H9 (cell line): ENCODE measurements at regions not wholly inside any gene's neighbourhood (a gene's known extent, or its start where the extent isn't known, plus 50 kb on each side); places are given as distances from the start of the nearest gene placed in this dataset.

ENCODE experiments used
- DNase-seq: peaks from one replicate; pipeline ENCODE4 v3.0.0-alpha.2; 2017
- H2AFZ ChIP-seq: one replicate; pipeline ENCODE4 v1.6.1; 2013; ENCODE audit warnings: mild to moderate bottlenecking, low read length, control low read depth, moderate library complexity
- H2AK5ac ChIP-seq: 2 replicates; pipeline ENCODE4 v1.6.1; 2013; ENCODE audit warnings: low read length, control low read depth, mixed read lengths; ENCODE audit not compliant: insufficient read length
- H2BK120ac ChIP-seq: one replicate; pipeline ENCODE4 v1.6.1; 2013; ENCODE audit warnings: low read depth, mild to moderate bottlenecking, low read length, control low read depth, inconsistent platforms; ENCODE audit not compliant: poor library complexity, severe bottlenecking
- H2BK12ac ChIP-seq: 2 replicates; pipeline ENCODE4 v1.6.1; 2013; ENCODE audit warnings: low read length, control low read depth, mixed read lengths, low read depth; ENCODE audit not compliant: insufficient read length
- H2BK15ac ChIP-seq: 2 replicates; pipeline ENCODE4 v1.6.1; 2013; ENCODE audit warnings: low read depth, low read length, control low read depth
- H2BK20ac ChIP-seq: one replicate; pipeline ENCODE4 v1.6.1; 2013; ENCODE audit warnings: low read depth, mild to moderate bottlenecking, low read length, control low read depth, inconsistent platforms; ENCODE audit not compliant: poor library complexity, severe bottlenecking
- H2BK5ac ChIP-seq: 2 replicates; pipeline ENCODE4 v1.6.1; 2013; ENCODE audit warnings: low read length, control low read depth, mixed read lengths; ENCODE audit not compliant: insufficient read length
- H3K14ac ChIP-seq: 2 replicates; pipeline ENCODE4 v1.6.1; 2013; ENCODE audit warnings: low read length, control low read depth; ENCODE audit not compliant: insufficient read depth
- H3K18ac ChIP-seq: 2 replicates; pipeline ENCODE4 v1.6.1; 2013; ENCODE audit warnings: low read depth, mild to moderate bottlenecking, mixed read lengths, low read length, control low read depth; ENCODE audit not compliant: insufficient read length
- H3K23ac ChIP-seq: 2 replicates; pipeline ENCODE4 v1.6.1; 2013; ENCODE audit warnings: low read length, control low read depth, mixed read lengths, low read depth; ENCODE audit not compliant: insufficient read length
- H3K23me2 ChIP-seq: 2 replicates; pipeline ENCODE4 v1.6.1; 2013; ENCODE audit warnings: low read depth, mild to moderate bottlenecking, mixed read lengths, low read length, control low read depth; ENCODE audit not compliant: insufficient read length, poor library complexity, severe bottlenecking
- H3K27ac ChIP-seq: 2 replicates; pipeline ENCODE4 v1.5.1; 2013; ENCODE audit warnings: low read length, control low read depth, mixed read lengths, low read depth; ENCODE audit not compliant: insufficient read length
- H3K27me3 ChIP-seq: 2 replicates; pipeline ENCODE4 v1.6.1; 2013; ENCODE audit warnings: low read length, control low read depth, inconsistent platforms; ENCODE audit not compliant: insufficient read depth
- H3K4ac ChIP-seq: 2 replicates; pipeline ENCODE4 v1.6.1; 2013; ENCODE audit warnings: low read depth, mild to moderate bottlenecking, control low read depth, inconsistent platforms, low read length, moderate library complexity
- H3K4me1 ChIP-seq: 2 replicates; pipeline ENCODE4 v1.6.1; 2013; ENCODE audit warnings: low read length, control low read depth, inconsistent platforms; ENCODE audit not compliant: insufficient read depth
- H3K4me2 ChIP-seq: 2 replicates; pipeline ENCODE4 v1.6.1; 2013; ENCODE audit warnings: low read length, control low read depth, mixed read lengths; ENCODE audit not compliant: insufficient read length, insufficient read depth
- H3K56ac ChIP-seq: 2 replicates; pipeline ENCODE4 v1.6.1; 2013; ENCODE audit warnings: low read depth, mild to moderate bottlenecking, mixed read lengths, low read length, control low read depth; ENCODE audit not compliant: insufficient read length
- H3K79me1 ChIP-seq: 2 replicates; pipeline ENCODE4 v1.6.1; 2013; ENCODE audit warnings: low read depth, mild to moderate bottlenecking, moderate library complexity, low read length, control low read depth, inconsistent platforms; ENCODE audit not compliant: insufficient read depth, poor library complexity, severe bottlenecking
- H3K79me2 ChIP-seq: 2 replicates; pipeline ENCODE4 v1.6.1; 2013; ENCODE audit warnings: low read length, control low read depth, inconsistent platforms; ENCODE audit not compliant: insufficient read depth
- H3K9ac ChIP-seq: 2 replicates; pipeline ENCODE4 v1.6.1; 2013; ENCODE audit warnings: low read length, control low read depth, mixed read lengths; ENCODE audit not compliant: insufficient read length; ENCODE audit errors: extremely low read depth
- H3K9me3 ChIP-seq: one replicate; pipeline ENCODE4 v1.6.1; 2013; ENCODE audit warnings: low read depth, low read length, inconsistent platforms; ENCODE audit not compliant: control insufficient read depth
- H3T11ph ChIP-seq: one replicate; pipeline ENCODE4 v1.6.1; 2013; ENCODE audit warnings: mild to moderate bottlenecking, low read length, control low read depth, inconsistent platforms
- H4K20me1 ChIP-seq: one replicate; pipeline ENCODE4 v1.6.1; 2013; ENCODE audit not compliant: control insufficient read depth, insufficient read length, insufficient read depth
- H4K5ac ChIP-seq: 2 replicates; pipeline ENCODE4 v1.6.1; 2013; ENCODE audit warnings: low read depth, mild to moderate bottlenecking, mixed read lengths, low read length, control low read depth; ENCODE audit not compliant: insufficient read length
- H4K8ac ChIP-seq: replicated peaks from 2 replicates; pipeline ENCODE4 v1.6.1; 2013; ENCODE audit warnings: low read length, control low read depth, mixed read lengths, low read depth; ENCODE audit not compliant: insufficient read length
- H4K91ac ChIP-seq: 2 replicates; pipeline ENCODE4 v1.6.1; 2013; ENCODE audit warnings: low read depth, mild to moderate bottlenecking, moderate library complexity, mixed read lengths, low read length, control low read depth; ENCODE audit not compliant: insufficient read length
- H3K27ac Mint-ChIP-seq, 3 experiments: 2 replicates in 2 of 3; 3 replicates in 1 of 3; pipeline ENCODE4 v1.8.0; 2020 to 2021; ENCODE audit warnings: mixed read lengths in 3 of 3, mild to moderate bottlenecking in 1 of 3, moderate library complexity in 1 of 3
- H3K27me3 Mint-ChIP-seq: 2 replicates; pipeline ENCODE4 v1.8.0; 2021; ENCODE audit warnings: low read depth, mild to moderate bottlenecking, moderate library complexity, mixed read lengths
- H3K36me3 Mint-ChIP-seq, 3 experiments: 2 replicates in 2 of 3; 3 replicates in 1 of 3; pipeline ENCODE4 v1.8.0; 2020 to 2021; ENCODE audit warnings: low read depth in 3 of 3, mixed read lengths in 3 of 3; ENCODE audit not compliant: insufficient read depth in 1 of 3
- H3K4me1 Mint-ChIP-seq, 2 experiments: 2 replicates each; pipeline ENCODE4 v1.8.0; 2020; ENCODE audit warnings: mixed read lengths in 2 of 2
- H3K4me3 Mint-ChIP-seq, 2 experiments: 2 replicates in 1 of 2; 3 replicates in 1 of 2; pipeline ENCODE4 v1.8.0; 2020 to 2021; ENCODE audit warnings: mild to moderate bottlenecking in 2 of 2, mixed read lengths in 2 of 2, moderate library complexity in 1 of 2
- H3K9me3 Mint-ChIP-seq, 2 experiments: 2 replicates in 1 of 2; 3 replicates in 1 of 2; pipeline ENCODE4 v1.8.0; 2020; ENCODE audit warnings: mild to moderate bottlenecking in 2 of 2, mixed read lengths in 2 of 2, moderate library complexity in 1 of 2
- WGBS: extraction: QIAGEN DNeasy Blood & Tissue Kit; methylation state at CpG from one replicate; pipeline ENCODE4 v1.1.7; 2013; ENCODE audit warnings: missing lambda C conversion rate, low lambda C conversion rate, mixed read lengths; ENCODE audit not compliant: insufficient read length; ENCODE audit errors: extremely low coverage; 5-methylcytosine and 5-hydroxymethylcytosine counted together
- TF ChIP-seq, protein P1 (sequence below): fragments of 200-600 bp; sonication (generic); conservative IDR thresholded peaks from 3 replicates; pipeline ENCODE4 v1.8.0; 2021; ENCODE audit warnings: antibody characterized with exemption, mild to moderate bottlenecking

DNA sequence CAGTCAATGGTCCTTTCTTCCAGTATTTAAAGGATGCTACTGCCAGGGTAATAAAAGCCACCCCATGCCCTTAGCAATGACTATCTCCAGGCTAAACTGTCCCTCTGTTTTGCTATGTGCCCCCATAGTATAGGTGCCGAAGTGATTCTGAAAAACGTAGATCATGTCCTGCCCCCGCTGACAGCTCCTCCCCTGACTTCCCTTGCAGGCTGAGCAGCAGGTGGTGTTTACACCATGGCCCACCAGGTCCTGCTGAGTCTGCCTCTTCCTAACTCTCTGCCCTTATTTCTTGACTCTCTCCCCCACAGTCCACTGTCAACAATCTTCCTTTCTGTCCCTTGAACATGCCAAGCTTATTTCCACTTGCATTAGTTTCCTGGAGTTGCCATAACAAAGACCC is 352.5 kb upstream of the TSHZ2 start:
- Histone ChIP-seq H3K9me3 (no peaks in the 10 kb centered on the region), H3K18ac (no peak overlapping the region), H3K4ac (no peak overlapping the region), H2BK5ac (no peak overlapping the region), H3K27ac (no peak overlapping the region), H4K91ac (no peak overlapping the region), H4K20me1 (no peaks in the 10 kb centered on the region), H2BK12ac (no peak overlapping the region), H3K23ac (no peak overlapping the region), H3T11ph (no peak overlapping the region), H3K23me2 (no peaks in the 10 kb centered on the region), H3K4me2 (no peak overlapping the region), H3K27me3 (no peaks in the 10 kb centered on the region), H3K9ac (no peak overlapping the region), H2BK15ac (no peak overlapping the region), H2BK20ac (no peak overlapping the region), H2AK5ac (no peak overlapping the region), H2BK120ac (no peak overlapping the region), H3K4me1 (peaks cover 4% of the 10 kb centered on the region), H4K5ac (no peak overlapping the region), H3K14ac (no peak overlapping the region), H4K8ac (no peak overlapping the region), H3K56ac (no peak overlapping the region), H3K79me2 (no peaks in the 10 kb centered on the region), H2AFZ (no peak overlapping the region), H3K79me1 (no peaks in the 10 kb centered on the region)
- Mint-ChIP-seq H3K36me3 (no peaks in the 10 kb centered on the region), H3K27ac (no peak overlapping the region), H3K4me1 (peaks cover 22 to 26% of the 10 kb centered on the region in 2 experiments), H3K27me3 (no peaks in the 10 kb centered on the region), H3K9me3 (no peaks in the 10 kb centered on the region; a peak in 1 of 5 replicates), H3K4me3 (no peak overlapping the region)
- TF ChIP-seq, protein P1, sequence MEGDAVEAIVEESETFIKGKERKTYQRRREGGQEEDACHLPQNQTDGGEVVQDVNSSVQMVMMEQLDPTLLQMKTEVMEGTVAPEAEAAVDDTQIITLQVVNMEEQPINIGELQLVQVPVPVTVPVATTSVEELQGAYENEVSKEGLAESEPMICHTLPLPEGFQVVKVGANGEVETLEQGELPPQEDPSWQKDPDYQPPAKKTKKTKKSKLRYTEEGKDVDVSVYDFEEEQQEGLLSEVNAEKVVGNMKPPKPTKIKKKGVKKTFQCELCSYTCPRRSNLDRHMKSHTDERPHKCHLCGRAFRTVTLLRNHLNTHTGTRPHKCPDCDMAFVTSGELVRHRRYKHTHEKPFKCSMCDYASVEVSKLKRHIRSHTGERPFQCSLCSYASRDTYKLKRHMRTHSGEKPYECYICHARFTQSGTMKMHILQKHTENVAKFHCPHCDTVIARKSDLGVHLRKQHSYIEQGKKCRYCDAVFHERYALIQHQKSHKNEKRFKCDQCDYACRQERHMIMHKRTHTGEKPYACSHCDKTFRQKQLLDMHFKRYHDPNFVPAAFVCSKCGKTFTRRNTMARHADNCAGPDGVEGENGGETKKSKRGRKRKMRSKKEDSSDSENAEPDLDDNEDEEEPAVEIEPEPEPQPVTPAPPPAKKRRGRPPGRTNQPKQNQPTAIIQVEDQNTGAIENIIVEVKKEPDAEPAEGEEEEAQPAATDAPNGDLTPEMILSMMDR, result no peak
- no peak for DNase-seq
- WGBS, result no CpG with 5 or more reads among the region's 3 CpGs
